ENCODE measurements at regions not wholly inside any gene's neighbourhood (a gene's known extent, or its start where the extent isn't known, plus 50 kb on each side); places are given as distances from the start of the nearest gene placed in this dataset.

GRCh38 chr3:194816748-194817591, 131.3 kb downstream of the FAM43A start (continued):
- TF ChIP-seq ZBTB49 (tag by site-specific recombination; IDR thresholded peaks at IDR 0.05; ENCODE audit: low read depth) (no peak), PRDM6 (tag by site-specific recombination; IDR thresholded peaks at IDR 0.05) (peak; percentile 66), ZNF2 (tag by site-specific recombination; IDR thresholded peaks at IDR 0.05) (no peak), IKZF3 (tag by site-specific recombination; IDR thresholded peaks at IDR 0.05) (0 out of 2 replicates have a peak, but pooled peaks have one; percentile 30), ZNF529 (tag by site-specific recombination; IDR thresholded peaks at IDR 0.05; ENCODE audit: insufficient replicate concordance) (no peak), ZBTB20 (tag by site-specific recombination; IDR thresholded peaks at IDR 0.05) (no peak), ZNF341 (tag by site-specific recombination; IDR thresholded peaks at IDR 0.05; ENCODE audit: low read depth) (peak; percentile 32; the same call in 1 of the 2 replicates), PRDM10 (tag by site-specific recombination; IDR thresholded peaks at IDR 0.05) (peak; percentile 45)

GRCh38 chr3:194817592-194817930, 131.9 kb downstream of the FAM43A start:
- POLR2A ChIA-PET: no interaction called here
- Histone ChIP-seq H3K4me3 (ENCODE audit: low read depth, low read length) (no peak overlapping the region), H3K36me3 (ENCODE audit: control insufficient read depth in 2 of 2, insufficient read depth in 1 of 2, low read length in 2 of 2) (no peaks in the 10 kb centered on the region), H3K4me1 (ENCODE audit: control insufficient read depth, insufficient read depth, low read length) (no peaks in the 10 kb centered on the region), H3K27ac (ENCODE audit: extremely low read depth, low read depth, low read length) (no peak overlapping the region), H3K9me3 (ENCODE audit: control insufficient read depth, insufficient read depth, low read depth, low read length) (no peaks in the 10 kb centered on the region)
- CTCF ChIA-PET: no interaction called here
- TF ChIP-seq ZSCAN23 (tag by site-specific recombination; IDR thresholded peaks at IDR 0.05): no peak
- no peak for TF ChIP-seq GLIS2 (tag by site-specific recombination; IDR thresholded peaks at IDR 0.05)
- TF ChIP-seq ZNF514 (tag by site-specific recombination; IDR thresholded peaks at IDR 0.05): no peak
- TF ChIP-seq ZNF585B (tag by site-specific recombination; IDR thresholded peaks at IDR 0.05): no peak
- TF ChIP-seq ZNF792 (tag by site-specific recombination; IDR thresholded peaks at IDR 0.05): no peak
- no peak for TF ChIP-seq GLI4 (tag by site-specific recombination; IDR thresholded peaks at IDR 0.05)
- TF ChIP-seq OSR2 (tag by site-specific recombination; IDR thresholded peaks at IDR 0.05): no peak
- no peak for TF ChIP-seq ZNF600 (tag by site-specific recombination; IDR thresholded peaks at IDR 0.05)
- TF ChIP-seq ZNF146 (tag by site-specific recombination; IDR thresholded peaks at IDR 0.05): no peak
- TF ChIP-seq ZNF214 (tag by site-specific recombination; IDR thresholded peaks at IDR 0.05; ENCODE audit: borderline replicate concordance): no peak
- TF ChIP-seq ZNF777 (tag by site-specific recombination; IDR thresholded peaks at IDR 0.05; ENCODE audit: borderline replicate concordance): no peak
- no peak for TF ChIP-seq GFI1B (tag by site-specific recombination; IDR thresholded peaks at IDR 0.05)
- no peak for TF ChIP-seq ZBTB20 (tag by site-specific recombination; IDR thresholded peaks at IDR 0.05)
- no peak for TF ChIP-seq ZBTB8A (tag by site-specific recombination; IDR thresholded peaks at IDR 0.05)
- TF ChIP-seq ZNF621 (tag by site-specific recombination; IDR thresholded peaks at IDR 0.05): no peak
- no peak for TF ChIP-seq WT1 (tag by site-specific recombination; IDR thresholded peaks at IDR 0.05)
- TF ChIP-seq ZNF639 (tag by site-specific recombination; IDR thresholded peaks at IDR 0.05): no peak
- no peak for TF ChIP-seq ZBTB26 (tag by site-specific recombination; optimal IDR thresholded peaks at IDR 0.05)
